ENCODE measurements at regions not wholly inside any gene's neighbourhood (a gene's known extent, or its start where the extent isn't known, plus 50 kb on each side); places are given as distances from the start of the nearest gene placed in this dataset.
"Not testable (repeated sequence)": the region's sequence is repeated elsewhere in the genome, so short reads cannot be mapped to it uniquely, and the experiment has no call there.

GRCh38 chr6:81900616-81901015 is 148.1 kb upstream of the TENT5A start:
- FAIRE-seq = no peak

- FAIRE-seq = no peak
These were observed 145.3 kb upstream of the TENT5A start for GRCh38 chr6:81897793-81898192.

- FAIRE-seq = no peak
These were observed 144.3 kb upstream of the TENT5A start for GRCh38 chr6:81896525-81897503.

- FAIRE-seq = no peak
These were observed 143.2 kb upstream of the TENT5A start for GRCh38 chr6:81895511-81896185.

GRCh38 chr6:81894788-81895271 is 142.3 kb upstream of the TENT5A start:
- FAIRE-seq = no peak

GRCh38 chr6:81894306-81894705 is 141.8 kb upstream of the TENT5A start:
- FAIRE-seq = no peak

- FAIRE-seq = no peak
These were observed 140.4 kb upstream of the TENT5A start for GRCh38 chr6:81892891-81893290.

GRCh38 chr6:81891874-81892273 is 139.4 kb upstream of the TENT5A start:
- no peak for FAIRE-seq

- no peak for FAIRE-seq
These were observed 138.4 kb upstream of the TENT5A start for GRCh38 chr6:81890846-81891245.

- FAIRE-seq = no peak
These were observed 137.0 kb upstream of the TENT5A start for GRCh38 chr6:81889377-81890053.

GRCh38 chr6:81886909-81887308 is 134.4 kb upstream of the TENT5A start:
- not testable (repeated sequence) for FAIRE-seq

- FAIRE-seq = no peak
These were observed 133.7 kb upstream of the TENT5A start for GRCh38 chr6:81886157-81886556.

- no peak for FAIRE-seq
These were observed 129.2 kb upstream of the TENT5A start for GRCh38 chr6:81881660-81882059.

GRCh38 chr6:81878479-81878878 is 126.0 kb upstream of the TENT5A start:
- no peak for FAIRE-seq

GRCh38 chr6:81876971-81877370 is 124.5 kb upstream of the TENT5A start:
- FAIRE-seq = no peak

GRCh38 chr6:81875782-81876293 is 123.4 kb upstream of the TENT5A start:
- FAIRE-seq = no peak

- FAIRE-seq = not testable (repeated sequence)
These were observed 117.4 kb upstream of the TENT5A start for GRCh38 chr6:81869749-81870508.

GRCh38 chr6:81865712-81866111 is 113.2 kb upstream of the TENT5A start:
- peak; percentile 5 for FAIRE-seq

GRCh38 chr6:81864124-81864523 is 111.6 kb upstream of the TENT5A start:
- no peak for FAIRE-seq

- FAIRE-seq = no peak
These were observed 110.6 kb upstream of the TENT5A start for GRCh38 chr6:81863123-81863522.

GRCh38 chr6:81861281-81861680 is 108.8 kb upstream of the TENT5A start:
- FAIRE-seq = no peak

- FAIRE-seq = no peak
These were observed 107.4 kb upstream of the TENT5A start for GRCh38 chr6:81859884-81860283.
